Activated CD8-positive, alpha-beta T cell treated with anti-CD3 and anti-CD28 coated beads, Interleukin-2, amount 10 ng/mL, durations not matched to agents 7 days and 5 days (primary cell): ENCODE measurements at regions not wholly inside any gene's neighbourhood (a gene's known extent, or its start where the extent isn't known, plus 50 kb on each side); places are given as distances from the start of the nearest gene placed in this dataset.
"Not testable (repeated sequence)": the region's sequence is repeated elsewhere in the genome, so short reads cannot be mapped to it uniquely, and the experiment has no call there.

Experiments used
- ATAC-seq: fragments of 150-1000 bp; cut with Tn5 transposase; one replicate; pipeline ENCODE4 v1.10.0; 2021; ENCODE audit warnings: moderate library complexity
- CTCF ChIA-PET: fragments of 350-600 bp; sonication (Branson Sonifier 250); formaldehyde crosslinking; loops from one replicate; lab custom pipeline; 2021; ENCODE audit warnings: antibody characterized with exemption; lab: Charles Lee
- POLR2A ChIA-PET: fragments of 350-600 bp; sonication (Branson Sonifier 250); formaldehyde crosslinking; loops from one replicate; lab custom pipeline; 2021; ENCODE audit warnings: antibody characterized with exemption; lab: Charles Lee
- DNase-seq: peaks from one replicate; pipeline ENCODE4 v3.0.0-alpha.2; 2020
- H3K27ac Mint-ChIP-seq: one replicate; pipeline ENCODE4 v1.8.0; 2021; ENCODE audit warnings: mild to moderate bottlenecking, mixed read lengths
- H3K27me3 Mint-ChIP-seq: one replicate; pipeline ENCODE4 v1.8.0; 2021; ENCODE audit warnings: low read depth, mixed read lengths
- H3K36me3 Mint-ChIP-seq: one replicate; pipeline ENCODE4 v1.8.0; 2021; ENCODE audit warnings: low read depth, mixed read lengths
- H3K4me1 Mint-ChIP-seq: one replicate; pipeline ENCODE4 v1.8.0; 2021; ENCODE audit warnings: low read depth, mixed read lengths
- H3K4me3 Mint-ChIP-seq: one replicate; pipeline ENCODE4 v1.8.0; 2021; ENCODE audit warnings: mild to moderate bottlenecking, mixed read lengths
- H3K9me3 Mint-ChIP-seq: one replicate; pipeline ENCODE4 v1.8.0; 2022; ENCODE audit warnings: mixed read lengths; ENCODE audit not compliant: insufficient read depth

GRCh38 chrX:115840729-115841409, 279.9 kb downstream of the PLS3 start:
- ATAC-seq, H3K4me3 Mint-ChIP-seq, POLR2A ChIA-PET, H3K27me3 Mint-ChIP-seq, DNase-seq, CTCF ChIA-PET, H3K9me3 Mint-ChIP-seq, H3K36me3 Mint-ChIP-seq, H3K27ac Mint-ChIP-seq, H3K4me1 Mint-ChIP-seq: not testable (repeated sequence)

- H3K27me3 Mint-ChIP-seq, H3K4me3 Mint-ChIP-seq, DNase-seq, CTCF ChIA-PET, ATAC-seq, H3K4me1 Mint-ChIP-seq, H3K36me3 Mint-ChIP-seq, H3K9me3 Mint-ChIP-seq, POLR2A ChIA-PET, H3K27ac Mint-ChIP-seq: not testable (repeated sequence)
Measured at GRCh38 chrX:115850986-115851385, 290.0 kb downstream of the PLS3 start.

GRCh38 chrX:115853260-115853659, 292.3 kb downstream of the PLS3 start:
- H3K27ac Mint-ChIP-seq, DNase-seq, POLR2A ChIA-PET, H3K36me3 Mint-ChIP-seq, H3K4me1 Mint-ChIP-seq, H3K27me3 Mint-ChIP-seq, CTCF ChIA-PET, H3K9me3 Mint-ChIP-seq, ATAC-seq, H3K4me3 Mint-ChIP-seq: not testable (repeated sequence)

- H3K36me3 Mint-ChIP-seq, H3K27ac Mint-ChIP-seq, ATAC-seq, H3K4me1 Mint-ChIP-seq, H3K9me3 Mint-ChIP-seq, CTCF ChIA-PET, H3K4me3 Mint-ChIP-seq, POLR2A ChIA-PET, H3K27me3 Mint-ChIP-seq, DNase-seq: not testable (repeated sequence)
Measured at GRCh38 chrX:115881170-115881569, 289.4 kb upstream of the AGTR2 start.

- POLR2A ChIA-PET, CTCF ChIA-PET, H3K4me1 Mint-ChIP-seq, H3K9me3 Mint-ChIP-seq, DNase-seq, H3K36me3 Mint-ChIP-seq, H3K4me3 Mint-ChIP-seq, H3K27ac Mint-ChIP-seq, ATAC-seq, H3K27me3 Mint-ChIP-seq: not testable (repeated sequence)
Measured at GRCh38 chrX:115884121-115884520, 286.4 kb upstream of the AGTR2 start.

- H3K27me3 Mint-ChIP-seq, H3K4me3 Mint-ChIP-seq, H3K36me3 Mint-ChIP-seq, H3K4me1 Mint-ChIP-seq, POLR2A ChIA-PET, DNase-seq, CTCF ChIA-PET, H3K9me3 Mint-ChIP-seq, ATAC-seq, H3K27ac Mint-ChIP-seq: not testable (repeated sequence)
Measured at GRCh38 chrX:115888041-115888440, 282.5 kb upstream of the AGTR2 start.

- H3K27ac Mint-ChIP-seq, CTCF ChIA-PET, ATAC-seq, DNase-seq, H3K9me3 Mint-ChIP-seq, H3K36me3 Mint-ChIP-seq, H3K27me3 Mint-ChIP-seq, POLR2A ChIA-PET, H3K4me3 Mint-ChIP-seq, H3K4me1 Mint-ChIP-seq: not testable (repeated sequence)
Measured at GRCh38 chrX:115888519-115888918, 282.0 kb upstream of the AGTR2 start.

GRCh38 chrX:115889121-115889890, 281.2 kb upstream of the AGTR2 start:
- H3K27ac Mint-ChIP-seq = no peak overlapping the region
- CTCF ChIA-PET = no interaction called here
- H3K27me3 Mint-ChIP-seq = no peaks in the 10 kb centered on the region
- no peaks in the 10 kb centered on the region for H3K36me3 Mint-ChIP-seq
- POLR2A ChIA-PET = no interaction called here
- H3K4me3 Mint-ChIP-seq = no peak overlapping the region
- ATAC-seq = no peak
- H3K9me3 Mint-ChIP-seq = no peaks in the 10 kb centered on the region
- no peak for DNase-seq
- H3K4me1 Mint-ChIP-seq = no peaks in the 10 kb centered on the region

GRCh38 chrX:115892056-115892708, 278.4 kb upstream of the AGTR2 start:
- H3K4me3 Mint-ChIP-seq = no peak overlapping the region
- DNase-seq = no peak
- H3K27ac Mint-ChIP-seq = no peak overlapping the region
- H3K9me3 Mint-ChIP-seq = no peaks in the 10 kb centered on the region
- H3K27me3 Mint-ChIP-seq = no peaks in the 10 kb centered on the region
- H3K36me3 Mint-ChIP-seq = no peaks in the 10 kb centered on the region
- ATAC-seq = no peak
- ChIA-PET POLR2A (no interaction called here), CTCF (no interaction called here)
- H3K4me1 Mint-ChIP-seq = no peaks in the 10 kb centered on the region

- Mint-ChIP-seq H3K4me1 (no peaks in the 10 kb centered on the region), H3K27ac (no peak overlapping the region), H3K36me3 (no peaks in the 10 kb centered on the region), H3K9me3 (no peaks in the 10 kb centered on the region), H3K4me3 (no peak overlapping the region), H3K27me3 (no peaks in the 10 kb centered on the region)
- ATAC-seq = no peak
- ChIA-PET POLR2A (no interaction called here), CTCF (no interaction called here)
- DNase-seq = no peak
Measured at GRCh38 chrX:115892787-115893671, 277.5 kb upstream of the AGTR2 start.

- H3K4me1 Mint-ChIP-seq = no peaks in the 10 kb centered on the region
- CTCF ChIA-PET = no interaction called here
- DNase-seq (no peak), ATAC-seq (no peak)
- no peaks in the 10 kb centered on the region for H3K27me3 Mint-ChIP-seq
- H3K9me3 Mint-ChIP-seq = no peaks in the 10 kb centered on the region
- H3K4me3 Mint-ChIP-seq = no peak overlapping the region
- no peak overlapping the region for H3K27ac Mint-ChIP-seq
- no peaks in the 10 kb centered on the region for H3K36me3 Mint-ChIP-seq
- POLR2A ChIA-PET = no interaction called here
Measured at GRCh38 chrX:115894087-115894486, 276.5 kb upstream of the AGTR2 start.
